GM12873 (cell line): ENCODE measurements at regions not wholly inside any gene's neighbourhood (a gene's known extent, or its start where the extent isn't known, plus 50 kb on each side); places are given as distances from the start of the nearest gene placed in this dataset.

Source experiments
- TF ChIP-seq, protein P1 (sequence below): IDR thresholded peaks from 2 replicates; pipeline ENCODE4 v1.5.1; 2012; ENCODE audit warnings: low read depth, mild to moderate bottlenecking, moderate library complexity, low read length, control low read depth; ENCODE audit not compliant: insufficient read depth; ENCODE audit errors: missing control alignments

GRCh38 chr4:62193761-62194160 lies 993.6 kb downstream of the ADGRL3 start:
- TF ChIP-seq, protein P1, sequence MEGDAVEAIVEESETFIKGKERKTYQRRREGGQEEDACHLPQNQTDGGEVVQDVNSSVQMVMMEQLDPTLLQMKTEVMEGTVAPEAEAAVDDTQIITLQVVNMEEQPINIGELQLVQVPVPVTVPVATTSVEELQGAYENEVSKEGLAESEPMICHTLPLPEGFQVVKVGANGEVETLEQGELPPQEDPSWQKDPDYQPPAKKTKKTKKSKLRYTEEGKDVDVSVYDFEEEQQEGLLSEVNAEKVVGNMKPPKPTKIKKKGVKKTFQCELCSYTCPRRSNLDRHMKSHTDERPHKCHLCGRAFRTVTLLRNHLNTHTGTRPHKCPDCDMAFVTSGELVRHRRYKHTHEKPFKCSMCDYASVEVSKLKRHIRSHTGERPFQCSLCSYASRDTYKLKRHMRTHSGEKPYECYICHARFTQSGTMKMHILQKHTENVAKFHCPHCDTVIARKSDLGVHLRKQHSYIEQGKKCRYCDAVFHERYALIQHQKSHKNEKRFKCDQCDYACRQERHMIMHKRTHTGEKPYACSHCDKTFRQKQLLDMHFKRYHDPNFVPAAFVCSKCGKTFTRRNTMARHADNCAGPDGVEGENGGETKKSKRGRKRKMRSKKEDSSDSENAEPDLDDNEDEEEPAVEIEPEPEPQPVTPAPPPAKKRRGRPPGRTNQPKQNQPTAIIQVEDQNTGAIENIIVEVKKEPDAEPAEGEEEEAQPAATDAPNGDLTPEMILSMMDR = no peak

DNA sequence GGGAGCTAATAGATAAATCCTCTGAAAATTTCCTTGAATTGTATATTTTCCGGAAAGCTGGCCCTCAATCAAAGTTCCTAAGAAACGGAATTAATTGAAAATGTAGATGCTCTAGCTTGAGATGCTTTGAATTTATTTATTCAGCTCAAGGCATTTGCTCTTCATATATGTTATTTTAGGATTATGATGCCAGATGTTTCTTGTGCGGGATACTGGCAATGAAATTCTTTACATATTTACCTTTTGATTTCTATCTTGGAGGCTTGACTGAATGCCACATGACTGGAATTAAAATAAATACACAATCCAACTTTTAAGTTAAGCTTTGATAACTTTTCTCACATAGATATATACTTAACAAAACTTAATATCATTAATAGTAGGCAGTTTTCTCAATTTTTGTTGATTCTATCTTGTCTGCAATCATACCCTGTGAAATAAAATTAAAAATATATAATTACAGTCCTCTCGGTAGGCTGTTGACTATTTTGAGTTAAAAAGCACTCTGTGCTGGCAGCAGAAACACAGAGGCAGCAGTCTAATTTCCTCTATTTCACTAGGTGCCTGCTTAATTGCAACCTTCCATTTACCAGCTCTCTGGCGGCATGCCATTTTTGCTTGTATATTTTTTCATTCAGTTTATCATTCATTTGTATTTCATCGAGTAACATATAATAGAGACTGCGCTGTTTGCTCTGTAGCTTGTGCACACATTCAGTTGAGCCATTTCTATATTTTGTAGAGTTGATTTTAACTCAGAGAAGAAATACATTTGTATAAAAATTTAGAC lies 991.5 kb downstream of the ADGRL3 start:
- TF ChIP-seq, protein P1 = no peak

DNA sequence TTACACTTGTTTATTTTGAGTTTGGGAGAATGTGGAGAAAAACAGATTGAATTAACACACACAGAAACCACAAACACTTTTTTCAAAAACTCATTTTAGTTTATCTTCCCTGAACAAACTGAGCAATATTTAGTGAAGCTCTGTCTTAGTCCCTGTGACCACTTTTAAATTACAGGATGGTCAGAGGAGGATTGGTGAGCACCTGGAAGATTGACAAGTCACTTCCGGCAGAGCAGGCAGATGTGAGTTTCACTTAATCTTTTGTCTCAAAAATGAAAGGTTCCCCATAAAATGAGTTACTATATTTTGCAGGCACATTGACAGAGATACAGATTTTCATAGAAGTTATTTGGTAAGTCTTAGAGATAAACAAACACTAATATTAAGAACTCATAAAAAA lies 970.1 kb downstream of the ADGRL3 start:
- TF ChIP-seq, protein P1 = no peak

GRCh38 chr4:62168681-62169080 lies 968.6 kb downstream of the ADGRL3 start:
- TF ChIP-seq, protein P1 = no peak

- TF ChIP-seq, protein P1 = no peak
These were observed 962.5 kb downstream of the ADGRL3 start for GRCh38 chr4:62162606-62163005.

GRCh38 chr4:62161446-62161845 lies 961.3 kb downstream of the ADGRL3 start:
- TF ChIP-seq, protein P1 = no peak

- TF ChIP-seq, protein P1 = no peak
These were observed 959.8 kb downstream of the ADGRL3 start for GRCh38 chr4:62159876-62160275.
